Mesodermal cell (in vitro differentiated cells): ENCODE measurements at regions not wholly inside any gene's neighbourhood (a gene's known extent, or its start where the extent isn't known, plus 50 kb on each side); places are given as distances from the start of the nearest gene placed in this dataset.

Experiments
- H3K27ac ChIP-seq: 2 replicates; pipeline ENCODE4 v1.7.0; 2013; ENCODE audit warnings: mild to moderate bottlenecking, low read depth, low read length, moderate library complexity; ENCODE audit not compliant: severe bottlenecking
- H3K36me3 ChIP-seq: 2 replicates; pipeline ENCODE4 v1.7.1; 2013; ENCODE audit warnings: mild to moderate bottlenecking, low read length, moderate library complexity; ENCODE audit not compliant: control insufficient read depth, insufficient read depth
- H3K4me1 ChIP-seq: one replicate; pipeline ENCODE4 v1.7.1; 2013; ENCODE audit warnings: mild to moderate bottlenecking, low read length; ENCODE audit not compliant: insufficient read depth, control insufficient read depth, poor library complexity, severe bottlenecking
- H3K4me3 ChIP-seq: 2 replicates; pipeline ENCODE4 v1.7.0; 2013; ENCODE audit warnings: low read length, control low read depth, mild to moderate bottlenecking; ENCODE audit not compliant: insufficient read depth, poor library complexity, severe bottlenecking; ENCODE audit errors: extremely low read depth
- H3K9me3 ChIP-seq: 2 replicates; pipeline ENCODE4 v1.7.1; 2013; ENCODE audit warnings: mild to moderate bottlenecking, low read length, moderate library complexity; ENCODE audit not compliant: control insufficient read depth
- WGBS, 2 experiments: methylation state at CpG; one replicate each; pipeline ENCODE4 v1.1.5; 2013; ENCODE audit warnings: missing lambda C conversion rate in 2 of 2; ENCODE audit not compliant: insufficient coverage in 2 of 2; 5-methylcytosine and 5-hydroxymethylcytosine counted together

DNA sequence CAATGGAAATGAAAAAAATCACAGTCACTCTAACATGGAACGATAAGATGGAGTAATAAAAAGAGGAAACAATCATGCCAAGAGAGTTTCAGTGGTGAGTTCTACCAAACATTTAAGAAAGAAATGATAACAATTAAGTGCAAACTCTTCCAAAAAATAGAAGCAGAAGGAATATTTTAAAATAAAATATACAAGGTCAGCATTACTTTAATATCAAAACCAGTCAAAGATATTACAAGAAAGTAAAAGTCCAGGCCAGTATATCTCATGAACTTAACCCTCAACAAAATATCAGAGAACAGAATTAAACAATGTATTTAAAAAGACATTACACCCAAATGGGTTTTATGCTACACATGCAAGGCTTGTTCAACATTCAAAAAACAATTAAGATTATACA is 829.4 kb downstream of the TRIB2 start:
- Histone ChIP-seq H3K4me1 (no peaks in the 10 kb centered on the region), H3K9me3 (no peaks in the 10 kb centered on the region), H3K27ac (no peak overlapping the region), H3K36me3 (no peaks in the 10 kb centered on the region), H3K4me3 (no peak overlapping the region)
- WGBS, 2 experiments, result no CpG with 5 or more reads among the region's 1 CpG

DNA sequence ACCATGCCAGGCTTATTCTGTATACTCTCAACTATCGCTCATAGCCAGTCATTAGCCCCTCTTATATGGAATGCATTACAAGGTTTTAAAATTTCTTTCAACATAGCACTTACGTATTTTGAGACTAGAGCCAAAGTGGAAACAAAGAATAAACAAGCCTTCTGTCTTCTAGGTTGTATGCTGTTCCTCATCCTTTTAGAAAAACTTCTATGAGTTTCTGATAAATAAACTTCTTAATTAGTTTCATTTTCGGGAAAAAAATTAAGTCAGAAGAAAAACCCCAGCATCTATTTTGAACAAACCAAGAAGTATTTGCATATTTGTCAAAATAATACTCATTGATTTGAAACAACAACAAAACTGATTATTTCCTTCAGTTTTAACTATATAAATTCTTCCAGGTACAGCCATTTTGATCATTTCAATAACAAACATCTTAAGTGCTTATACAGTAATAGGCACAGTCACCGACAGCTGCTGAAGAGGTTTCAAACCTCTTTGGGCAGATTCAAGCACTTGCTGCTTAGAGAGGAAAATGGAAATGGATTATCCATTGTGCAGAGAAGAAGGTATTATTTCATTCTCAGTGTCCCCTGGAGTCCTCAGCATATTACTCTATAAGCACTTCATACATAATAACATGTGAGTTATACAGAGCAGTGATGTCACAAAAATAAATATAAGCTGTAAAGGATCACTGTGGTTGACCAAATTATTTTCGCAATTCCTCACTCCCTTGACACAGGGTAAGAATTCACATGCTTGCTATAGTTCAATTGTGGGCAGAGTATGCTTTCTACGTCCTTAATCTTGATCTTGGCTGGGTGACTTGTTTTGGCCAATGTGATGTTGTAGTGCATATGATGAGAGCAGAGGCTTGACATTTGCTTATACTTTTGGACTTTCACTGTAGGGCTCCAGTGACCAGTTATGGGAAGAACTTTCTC is 833.8 kb downstream of the TRIB2 start:
- no peaks in the 10 kb centered on the region for H3K36me3 ChIP-seq
- H3K27ac ChIP-seq, result no peak overlapping the region
- no peak overlapping the region for H3K4me3 ChIP-seq
- WGBS, 2 experiments, result 63% methylated on average over 4 of the region's 6 CpGs; no CpG with 5 or more reads in 1 of the 2 experiments
- H3K9me3 ChIP-seq, result no peaks in the 10 kb centered on the region
- H3K4me1 ChIP-seq, result no peaks in the 10 kb centered on the region

DNA sequence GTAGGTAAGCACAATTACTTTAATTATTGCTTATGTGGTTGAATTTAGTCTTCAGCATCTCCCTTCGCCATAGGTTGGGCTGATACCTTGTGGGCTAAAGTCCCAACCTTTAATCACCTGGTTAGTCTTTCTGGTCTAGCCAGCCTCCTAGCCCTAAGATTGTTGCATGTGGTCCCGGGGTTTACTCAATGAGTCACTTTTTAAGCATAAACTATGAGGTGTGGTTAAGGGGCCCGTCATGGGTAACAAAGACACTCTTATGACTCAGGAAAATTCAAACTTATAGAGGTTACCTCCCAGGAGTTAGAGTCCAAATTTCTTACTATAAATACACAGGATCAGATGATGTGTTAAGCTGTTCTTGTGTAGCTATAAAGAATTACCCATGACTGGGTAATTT is 841.6 kb downstream of the TRIB2 start:
- no peak overlapping the region for H3K27ac ChIP-seq
- WGBS, 2 experiments, result 100% methylated on average over 1 of the region's 3 CpGs; no CpG with 5 or more reads in 1 of the 2 experiments
- no peak overlapping the region for H3K4me3 ChIP-seq
- no peaks in the 10 kb centered on the region for H3K4me1 ChIP-seq
- H3K36me3 ChIP-seq, result no peaks in the 10 kb centered on the region
- H3K9me3 ChIP-seq, result no peaks in the 10 kb centered on the region

DNA sequence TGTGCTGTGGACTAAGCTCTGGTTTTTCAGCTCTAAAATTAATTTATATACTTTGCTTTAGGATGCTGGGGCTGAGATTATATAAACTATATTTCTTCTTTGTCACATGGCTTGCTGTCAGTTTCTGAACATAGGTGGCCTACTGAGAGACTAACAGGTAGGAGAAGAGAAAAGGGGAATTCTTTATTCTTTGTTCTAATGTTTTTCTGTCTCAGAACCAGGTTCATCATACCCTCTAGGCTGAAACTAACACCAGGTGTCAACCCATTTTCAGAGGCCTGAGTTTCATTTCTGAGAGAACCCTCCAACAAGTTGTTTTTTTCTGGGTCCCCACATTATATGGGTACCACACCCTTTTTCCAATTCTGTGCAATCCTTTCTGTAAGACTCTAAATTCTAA is 843.6 kb downstream of the TRIB2 start:
- no peak overlapping the region for H3K27ac ChIP-seq
- no peaks in the 10 kb centered on the region for H3K9me3 ChIP-seq
- H3K4me1 ChIP-seq, result no peaks in the 10 kb centered on the region
- H3K36me3 ChIP-seq, result no peaks in the 10 kb centered on the region
- H3K4me3 ChIP-seq, result no peak overlapping the region

DNA sequence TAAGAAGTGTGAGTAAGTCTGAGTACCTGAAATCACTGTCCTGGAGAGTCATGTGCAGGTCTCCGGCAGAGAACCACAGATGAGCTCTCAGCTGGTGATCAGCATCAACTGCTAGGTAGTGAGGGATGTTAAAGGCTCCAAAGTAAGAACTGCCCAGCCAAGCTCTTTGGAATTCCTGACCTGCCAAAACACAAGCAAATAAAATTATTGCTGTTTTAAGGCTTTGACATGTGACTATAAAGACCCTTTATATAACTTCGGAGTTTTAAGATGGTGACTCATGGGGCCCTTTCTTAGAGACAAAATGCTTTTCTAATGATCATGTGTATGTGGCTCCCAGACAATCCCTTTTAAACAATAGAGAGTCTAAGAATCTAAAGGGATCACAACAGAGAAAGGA is 855.7 kb downstream of the TRIB2 start:
- Histone ChIP-seq H3K4me3 (no peak overlapping the region), H3K9me3 (no peaks in the 10 kb centered on the region)

DNA sequence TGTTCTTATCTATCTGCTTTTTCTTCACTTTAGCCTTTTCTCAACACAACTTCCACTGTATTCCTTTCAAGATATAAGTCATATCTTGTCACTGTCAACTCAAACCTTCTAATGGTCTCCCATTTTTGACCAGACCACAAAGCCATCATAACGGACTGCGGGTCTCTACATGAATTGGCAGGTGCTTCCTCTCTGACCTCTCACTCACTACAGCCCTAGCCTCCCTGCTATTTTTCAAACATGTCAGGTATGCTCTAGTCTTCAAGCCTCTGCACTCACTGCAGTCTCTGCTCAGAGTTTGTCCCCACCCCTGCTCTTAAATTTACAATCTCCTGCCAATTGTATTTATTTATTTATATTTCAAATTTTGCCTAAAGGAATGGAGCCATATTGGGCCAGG is 858.1 kb downstream of the TRIB2 start:
- Histone ChIP-seq H3K4me3 (no peak overlapping the region), H3K9me3 (no peaks in the 10 kb centered on the region)
- WGBS, 2 experiments, result 92 to 100% methylated on average over 2 of the region's 2 CpGs

More for the DNA sequence above, 855.7 kb downstream of the TRIB2 start:
- WGBS, 2 experiments, result 86% methylated on average over 2 of the region's 2 CpGs; no CpG with 5 or more reads in 1 of the 2 experiments
- Histone ChIP-seq H3K4me1 (no peaks in the 10 kb centered on the region), H3K36me3 (no peaks in the 10 kb centered on the region), H3K27ac (no peak overlapping the region)

DNA sequence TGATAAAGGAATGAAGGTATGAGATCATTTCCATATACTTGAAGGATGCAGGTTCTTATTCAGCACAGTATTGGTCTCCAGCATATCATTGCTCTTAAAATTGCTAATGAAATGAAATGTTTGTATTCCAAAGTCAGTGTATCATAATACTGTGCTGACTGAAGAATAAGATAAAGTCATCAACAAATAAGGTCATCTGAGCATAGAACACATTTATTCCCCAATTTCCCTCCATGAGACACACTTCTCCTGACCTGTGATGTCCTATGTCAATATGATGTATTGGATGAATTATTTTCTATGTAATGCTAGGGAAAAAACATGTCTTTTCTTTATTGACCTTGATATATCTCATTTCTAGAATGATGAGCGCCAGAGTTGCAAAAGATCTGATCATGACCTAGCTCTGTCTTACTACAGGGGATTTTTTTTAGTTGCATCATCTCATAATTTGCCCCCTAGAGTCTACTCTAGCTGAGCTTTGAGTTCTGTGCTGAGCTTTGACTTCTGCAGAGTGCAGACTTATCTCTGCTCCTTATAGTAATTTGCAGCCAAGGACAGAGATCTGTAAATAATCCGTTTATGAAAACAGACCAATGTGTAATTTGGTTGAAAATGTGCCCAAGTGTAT is 859.8 kb downstream of the TRIB2 start:
- Histone ChIP-seq H3K9me3 (no peaks in the 10 kb centered on the region), H3K27ac (no peak overlapping the region), H3K4me1 (no peaks in the 10 kb centered on the region), H3K36me3 (no peaks in the 10 kb centered on the region), H3K4me3 (no peak overlapping the region)
- WGBS, 2 experiments, result no CpG with 5 or more reads among the region's 2 CpGs

More for the DNA sequence above, 858.1 kb downstream of the TRIB2 start:
- no peaks in the 10 kb centered on the region for H3K36me3 ChIP-seq
- no peak overlapping the region for H3K27ac ChIP-seq
- H3K4me1 ChIP-seq, result no peaks in the 10 kb centered on the region

DNA sequence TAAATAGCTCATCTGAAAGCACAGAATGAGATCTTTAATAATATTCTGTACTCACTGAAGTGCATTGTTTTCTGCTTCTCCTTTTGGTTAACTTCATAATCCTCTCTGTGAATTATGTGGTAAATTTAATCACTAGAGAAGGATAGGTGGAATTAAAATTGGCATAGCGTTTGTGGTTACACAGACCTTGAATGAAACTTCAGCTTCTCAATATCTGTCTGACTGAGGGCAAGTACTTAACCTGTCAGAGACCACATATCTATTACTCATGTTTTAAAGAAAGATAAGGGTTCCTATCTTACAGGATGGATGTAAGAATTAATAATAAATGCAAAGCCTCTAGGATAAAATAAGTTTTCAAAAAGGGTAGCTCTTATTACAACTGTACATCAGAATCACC is 861.8 kb downstream of the TRIB2 start:
- no peak overlapping the region for H3K27ac ChIP-seq
- no CpG with 5 or more reads among the region's 1 CpG for WGBS, 2 experiments
- no peak overlapping the region for H3K4me3 ChIP-seq
- H3K4me1 ChIP-seq, result no peaks in the 10 kb centered on the region
- no peaks in the 10 kb centered on the region for H3K9me3 ChIP-seq
- H3K36me3 ChIP-seq, result no peaks in the 10 kb centered on the region

DNA sequence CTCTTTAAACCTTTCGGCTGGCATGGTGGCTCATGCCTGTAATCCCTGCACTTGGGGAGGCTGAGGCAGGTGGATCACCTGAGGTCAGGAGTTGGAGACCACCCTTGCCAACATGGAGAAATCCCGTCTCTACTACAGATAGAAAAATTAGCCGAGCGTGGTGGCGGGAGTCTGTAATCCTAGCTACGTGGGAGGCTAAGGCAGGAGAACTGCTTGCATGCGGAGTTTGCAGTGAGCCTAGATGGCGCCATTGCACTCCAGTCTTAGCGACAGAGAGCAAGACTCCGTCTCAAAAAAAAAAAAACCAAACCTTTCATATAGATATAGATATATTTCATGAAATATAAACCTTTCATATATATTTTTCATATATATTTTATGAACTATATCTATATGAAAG is 864.7 kb downstream of the TRIB2 start:
- Histone ChIP-seq H3K4me3 (no peak overlapping the region), H3K9me3 (no peaks in the 10 kb centered on the region), H3K27ac (no peak overlapping the region), H3K4me1 (peaks cover 6% of the 10 kb centered on the region), H3K36me3 (no peaks in the 10 kb centered on the region)
- WGBS, 2 experiments, result 82 to 100% methylated on average over 1 to 6 of the region's 10 CpGs

DNA sequence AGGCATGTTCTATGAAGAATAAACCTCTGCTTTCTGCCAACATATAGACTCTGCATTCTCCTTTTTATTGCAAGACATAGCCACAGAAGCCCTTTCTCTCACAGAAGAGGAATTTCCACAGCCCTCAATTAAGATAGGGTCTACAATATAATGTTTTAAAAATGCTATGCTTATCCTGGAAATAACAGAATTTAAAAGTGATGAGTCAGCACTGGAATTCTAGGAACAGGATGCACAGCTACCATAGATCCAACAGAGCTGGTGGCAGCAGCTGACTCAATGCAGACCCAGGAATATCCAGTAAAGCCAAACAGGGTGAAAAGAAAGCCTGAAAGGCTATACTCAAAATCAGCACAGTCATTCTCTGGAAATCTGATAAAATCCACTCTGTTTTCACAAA is 866.9 kb downstream of the TRIB2 start:
- H3K36me3 ChIP-seq, result no peaks in the 10 kb centered on the region

DNA sequence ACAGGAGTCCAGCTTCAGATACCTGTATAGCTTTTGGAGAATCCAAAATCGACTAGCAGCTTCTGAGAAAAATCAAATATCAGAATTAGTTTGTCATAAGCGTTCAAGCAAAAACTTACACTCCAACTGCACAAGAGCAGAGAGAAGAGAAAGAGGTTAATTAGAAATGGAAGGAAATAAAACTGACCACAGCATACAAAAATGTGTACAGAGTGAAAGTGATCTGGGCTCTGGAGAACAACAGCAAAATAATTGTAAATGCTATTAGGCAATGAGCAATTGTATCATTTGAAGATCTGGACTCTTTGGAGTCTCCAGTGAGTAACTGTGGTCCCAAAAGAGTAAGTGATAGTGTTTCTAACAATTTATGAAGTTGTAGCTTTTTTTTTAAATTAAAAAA is 867.3 kb downstream of the TRIB2 start:
- Histone ChIP-seq H3K9me3 (no peaks in the 10 kb centered on the region), H3K4me3 (no peak overlapping the region), H3K27ac (no peak overlapping the region), H3K36me3 (no peaks in the 10 kb centered on the region), H3K4me1 (peaks cover 6% of the 10 kb centered on the region)
- no CpG with 5 or more reads among the region's 2 CpGs for WGBS, 2 experiments

More for the DNA sequence above, 866.9 kb downstream of the TRIB2 start:
- Histone ChIP-seq H3K27ac (no peak overlapping the region), H3K9me3 (no peaks in the 10 kb centered on the region), H3K4me3 (no peak overlapping the region), H3K4me1 (peaks cover 6% of the 10 kb centered on the region)
